Ecto neural progenitor cell (in vitro differentiated cells): ENCODE measurements at regions not wholly inside any gene's neighbourhood (a gene's known extent, or its start where the extent isn't known, plus 50 kb on each side); places are given as distances from the start of the nearest gene placed in this dataset.
"Not testable (repeated sequence)": the region's sequence is repeated elsewhere in the genome, so short reads cannot be mapped to it uniquely, and the experiment has no call there.

ENCODE experiments used
- DNase-seq: peaks from one replicate; pipeline ENCODE4 v3.0.0-alpha.2; 2018; ENCODE audit warnings: low spot score

DNA sequence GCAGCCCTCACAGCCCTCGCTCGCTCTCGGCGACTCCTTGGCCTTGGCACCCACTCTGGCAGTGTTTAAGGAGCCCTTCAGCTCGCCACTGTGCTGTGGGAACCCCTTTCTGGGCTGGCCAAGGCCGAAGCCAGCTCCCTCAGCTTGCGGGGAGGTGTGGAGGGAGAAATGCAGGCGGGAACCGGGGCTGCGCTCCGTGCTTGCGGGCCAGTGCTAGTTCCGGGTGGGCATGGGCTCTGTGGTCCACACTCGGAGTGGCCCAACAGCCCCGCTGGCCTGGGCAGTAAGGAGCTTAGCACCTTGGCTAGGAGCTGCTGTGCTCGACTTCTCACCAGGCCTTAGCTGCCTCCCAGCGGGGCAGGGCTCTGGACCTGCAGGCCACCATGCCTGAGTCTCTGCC, 192.6 kb downstream of the COX18 start:
- no peak for DNase-seq

GRCh38 chr4:72875545-72875944, 194.0 kb downstream of the COX18 start:
- DNase-seq = no peak

GRCh38 chr4:72875138-72875537, 194.4 kb downstream of the COX18 start:
- no peak for DNase-seq

DNA sequence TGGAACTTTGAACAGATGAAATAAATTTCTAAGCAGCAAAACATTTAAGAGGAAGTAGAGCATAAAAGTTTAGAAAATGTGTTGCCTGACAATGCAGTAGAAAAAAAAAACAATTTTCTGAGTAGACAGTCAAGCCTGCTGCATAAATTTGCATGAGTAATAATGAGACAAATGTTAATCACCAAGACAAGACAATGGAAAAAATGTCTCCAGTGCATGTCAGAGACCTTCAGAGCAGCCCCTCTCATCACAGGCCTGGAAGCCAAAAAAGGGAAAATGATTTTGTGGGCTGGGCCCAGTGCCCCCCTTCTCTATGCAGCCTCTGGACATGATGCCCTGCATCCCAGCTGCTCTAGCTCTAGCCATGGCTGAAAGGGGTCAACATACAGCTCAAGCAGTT, 204.6 kb downstream of the COX18 start:
- no peak for DNase-seq

- DNase-seq = not testable (repeated sequence)
Observed at GRCh38 chr4:72864277-72864676, 205.2 kb downstream of the COX18 start.

GRCh38 chr4:72860766-72861165, 208.8 kb downstream of the COX18 start:
- no peak for DNase-seq

GRCh38 chr4:72858328-72858727, 211.2 kb downstream of the COX18 start:
- no peak for DNase-seq

DNA sequence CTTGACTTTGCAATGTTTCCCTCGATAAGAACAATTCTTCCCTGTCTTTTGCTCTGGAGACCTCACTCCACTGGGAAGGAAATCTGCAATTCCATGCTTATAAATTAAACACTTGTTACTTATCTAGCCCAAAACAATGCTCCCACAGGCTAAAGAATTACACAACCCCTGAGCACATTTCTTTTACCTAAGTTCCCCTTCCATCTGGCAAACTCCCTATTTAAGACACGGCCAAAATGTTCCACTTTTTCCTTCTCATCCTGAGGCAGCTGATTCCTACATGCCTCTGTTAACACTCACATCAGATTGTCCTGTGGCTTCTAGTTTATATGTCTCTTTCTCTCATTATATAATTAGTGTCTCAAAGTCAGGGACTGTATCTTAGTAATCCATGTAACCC, 211.7 kb downstream of the COX18 start:
- DNase-seq = no peak

DNA sequence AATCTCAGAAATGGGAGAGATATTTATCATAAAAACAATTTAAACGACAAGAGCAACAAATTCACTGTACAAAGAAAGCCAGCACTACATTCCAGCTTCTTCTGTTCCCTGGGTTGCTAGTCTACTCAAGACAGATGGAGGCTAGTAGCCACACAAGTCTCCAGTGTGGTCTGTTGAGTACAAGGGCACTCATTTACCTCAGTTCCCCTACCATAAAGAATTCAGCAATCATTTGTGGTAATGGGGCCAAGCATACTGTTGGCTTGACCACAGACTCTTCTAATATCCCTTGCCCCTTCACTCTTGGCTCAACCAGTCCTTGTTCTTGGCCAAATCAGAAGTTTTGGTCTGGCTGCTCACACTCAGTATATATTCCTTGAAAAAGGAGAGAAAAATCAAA, 212.3 kb downstream of the COX18 start:
- DNase-seq = no peak

DNA sequence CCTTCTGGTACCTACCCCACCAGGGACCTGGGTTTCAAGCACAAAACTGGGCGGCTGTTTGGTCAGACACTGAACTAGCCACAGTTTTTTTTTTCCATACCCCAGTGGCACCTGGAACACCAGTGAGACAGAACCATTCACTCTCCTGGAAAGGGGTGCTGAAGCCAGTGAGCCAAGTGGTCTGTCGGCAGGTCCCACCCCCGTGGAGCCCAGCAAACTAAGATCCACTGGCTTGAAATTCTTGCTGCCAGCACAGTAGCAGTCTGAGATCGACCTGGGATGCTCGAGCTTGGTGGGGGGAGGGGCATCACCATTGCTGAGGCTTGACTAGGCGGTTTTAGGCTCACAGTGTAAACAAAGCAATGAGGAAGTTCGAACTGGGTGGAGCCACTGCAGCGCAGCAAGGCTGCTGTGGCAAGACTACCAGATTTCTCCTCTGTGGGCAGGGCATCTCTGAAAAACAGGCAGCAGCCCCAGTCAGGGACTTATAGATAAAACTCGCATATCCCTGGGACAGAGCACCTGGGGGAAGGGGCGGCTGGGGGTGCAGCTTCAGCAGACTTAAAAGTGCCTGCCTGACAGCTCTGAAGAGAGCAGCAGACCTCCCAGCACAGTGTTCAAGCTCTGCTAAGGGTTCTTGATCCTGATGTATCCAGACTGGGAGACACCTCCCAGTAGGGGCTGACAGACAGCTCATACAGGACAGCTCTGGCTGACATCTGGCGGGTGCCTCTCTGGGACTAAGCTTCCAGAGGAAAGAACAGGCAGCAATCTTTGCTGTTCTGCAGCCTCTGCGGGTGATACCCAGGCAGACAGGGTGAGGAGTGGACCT, 223.0 kb downstream of the COX18 start:
- DNase-seq = peak; percentile 63

DNA sequence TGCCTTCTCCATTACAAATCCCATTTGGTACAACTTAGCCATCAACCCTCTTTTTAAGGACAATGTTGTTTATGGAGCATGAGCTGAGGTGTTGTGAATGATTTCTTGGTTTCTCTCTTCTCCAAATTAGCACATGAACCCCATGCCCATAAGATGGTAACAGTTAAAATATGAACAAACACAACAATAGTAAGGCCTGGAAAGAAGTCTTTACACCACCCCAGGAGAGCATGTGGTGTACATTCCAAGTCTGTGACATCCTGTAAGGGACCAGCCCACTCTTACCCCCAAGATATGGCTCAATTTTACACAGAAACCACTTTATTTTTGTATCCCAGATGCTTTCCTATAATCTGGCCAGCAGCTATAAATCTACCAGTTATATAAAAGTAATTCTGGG, 226.1 kb downstream of the COX18 start:
- DNase-seq = no peak

DNA sequence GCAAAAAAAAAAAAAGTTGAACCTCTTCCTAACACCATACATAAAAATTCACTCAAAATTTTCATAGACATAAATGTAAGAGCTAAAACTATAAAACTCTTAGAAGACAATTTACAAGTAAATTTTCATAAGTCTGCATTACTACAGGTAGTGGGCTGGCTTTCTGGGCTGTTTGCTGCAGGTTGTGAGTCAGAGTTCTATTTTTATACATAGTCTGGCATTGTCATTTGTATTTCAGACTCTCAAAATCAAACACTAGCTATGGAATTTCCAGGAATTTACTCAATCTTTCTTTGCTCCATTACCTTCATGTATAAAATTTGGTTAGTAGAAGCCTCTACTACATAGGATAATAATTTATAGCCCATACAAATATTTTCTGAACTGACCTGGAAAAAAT, 227.2 kb downstream of the COX18 start:
- DNase-seq = no peak

- DNase-seq = not testable (repeated sequence)
Observed at GRCh38 chr4:72840166-72840565, 229.3 kb downstream of the COX18 start.

GRCh38 chr4:72828864-72829263, 240.7 kb downstream of the COX18 start:
- DNase-seq = no peak

- DNase-seq = no peak
Observed at GRCh38 chr4:72827968-72828367, 241.5 kb downstream of the COX18 start.

DNA sequence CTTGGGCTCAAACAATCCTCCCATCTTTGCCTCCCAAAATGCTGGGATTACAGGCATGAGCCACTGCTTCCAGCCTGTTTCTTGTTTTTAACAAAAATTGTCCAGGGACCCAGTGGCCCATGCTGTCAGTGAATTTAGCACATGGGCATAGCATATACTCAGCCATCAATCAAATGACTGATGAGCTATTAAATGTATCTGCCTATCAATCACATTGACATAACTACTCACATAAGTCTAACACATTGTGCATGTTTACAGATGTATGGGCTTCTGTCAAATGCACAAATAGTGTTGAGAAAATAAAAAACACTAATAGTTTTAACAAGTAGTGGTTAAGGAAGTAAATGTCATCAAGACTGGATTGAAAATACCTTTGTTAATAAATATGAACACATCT, 249.4 kb downstream of the COX18 start:
- no peak for DNase-seq

- no peak for DNase-seq
Observed at GRCh38 chr4:72817012-72817411, 248.0 kb upstream of the ADAMTS3 start.

DNA sequence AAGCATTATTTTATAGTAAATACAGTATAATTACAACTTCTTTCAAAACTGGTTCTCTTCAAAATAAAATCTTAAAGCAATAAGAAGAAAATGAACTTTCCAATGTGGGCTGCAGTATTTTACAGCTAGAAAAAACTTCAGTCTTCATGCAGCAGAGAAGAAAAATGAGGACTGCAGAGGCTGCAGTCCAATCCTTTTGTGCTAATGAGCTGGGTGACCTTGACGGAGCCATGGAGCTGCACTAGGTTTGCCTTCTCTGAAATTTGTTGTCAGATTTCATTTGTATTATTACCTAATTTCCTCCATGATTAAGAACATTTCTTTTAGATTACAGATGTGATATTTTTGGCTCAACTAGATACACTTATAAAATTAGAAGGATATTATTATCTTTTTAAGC, 245.2 kb upstream of the ADAMTS3 start:
- no peak for DNase-seq

DNA sequence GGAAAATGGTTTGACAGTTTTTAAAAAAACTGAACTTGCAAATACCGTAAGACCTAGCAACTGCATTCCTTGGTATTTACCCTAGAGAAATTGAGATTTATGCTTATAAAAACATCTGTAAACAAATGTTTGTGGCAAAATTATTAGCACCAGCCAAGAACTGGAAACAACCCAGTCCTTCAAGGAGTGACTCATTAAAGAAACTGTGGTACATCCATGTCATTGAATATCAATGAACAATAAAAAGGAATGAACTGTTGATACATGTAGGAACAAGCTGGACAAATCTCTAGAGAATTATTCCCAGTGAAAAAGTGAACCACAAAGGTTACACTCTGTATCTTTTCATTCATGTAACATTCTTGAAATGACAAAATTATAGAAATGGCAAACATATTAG, 240.2 kb upstream of the ADAMTS3 start:
- DNase-seq = no peak

- no peak for DNase-seq
Observed at GRCh38 chr4:72805284-72805683, 236.3 kb upstream of the ADAMTS3 start.

DNA sequence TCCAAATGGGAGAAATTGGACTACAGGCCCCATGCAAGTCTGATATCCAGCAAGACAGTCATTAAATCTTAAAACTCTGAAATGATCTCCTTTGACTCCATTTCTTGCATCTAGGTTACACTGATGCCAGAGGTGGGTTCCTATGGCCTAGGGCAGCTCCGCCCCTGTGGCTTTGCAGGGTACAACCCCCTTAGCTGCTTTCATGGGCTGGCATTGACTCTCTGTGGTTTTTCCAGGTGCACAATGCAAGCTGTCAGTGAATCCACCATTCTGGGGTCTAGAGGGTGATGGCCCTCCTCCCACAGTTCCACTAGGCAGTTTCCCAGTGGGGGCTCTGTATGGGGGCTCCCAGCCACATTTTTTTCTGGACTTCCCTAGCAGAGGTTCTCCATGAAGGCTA, 228.5 kb upstream of the ADAMTS3 start:
- no peak for DNase-seq

DNA sequence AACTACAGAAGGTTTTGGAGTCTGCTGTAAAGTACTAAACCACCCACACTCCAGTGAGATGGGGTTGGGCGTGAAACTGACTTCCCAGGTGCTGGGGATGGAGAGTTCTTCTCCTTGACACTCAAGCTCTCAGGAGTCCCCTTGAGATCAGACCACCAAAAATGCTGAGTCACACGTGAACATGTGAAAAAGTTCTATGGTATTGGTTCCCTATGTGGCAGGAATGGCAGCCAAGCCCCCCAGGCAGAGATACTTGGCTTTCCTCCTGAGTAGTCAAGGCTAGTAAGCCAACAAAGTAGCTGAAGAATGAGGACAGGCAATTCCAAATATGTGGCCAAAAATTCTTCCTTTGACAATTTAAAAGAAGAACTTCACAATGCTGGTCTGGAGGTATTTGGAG, 222.0 kb upstream of the ADAMTS3 start:
- DNase-seq = no peak

DNA sequence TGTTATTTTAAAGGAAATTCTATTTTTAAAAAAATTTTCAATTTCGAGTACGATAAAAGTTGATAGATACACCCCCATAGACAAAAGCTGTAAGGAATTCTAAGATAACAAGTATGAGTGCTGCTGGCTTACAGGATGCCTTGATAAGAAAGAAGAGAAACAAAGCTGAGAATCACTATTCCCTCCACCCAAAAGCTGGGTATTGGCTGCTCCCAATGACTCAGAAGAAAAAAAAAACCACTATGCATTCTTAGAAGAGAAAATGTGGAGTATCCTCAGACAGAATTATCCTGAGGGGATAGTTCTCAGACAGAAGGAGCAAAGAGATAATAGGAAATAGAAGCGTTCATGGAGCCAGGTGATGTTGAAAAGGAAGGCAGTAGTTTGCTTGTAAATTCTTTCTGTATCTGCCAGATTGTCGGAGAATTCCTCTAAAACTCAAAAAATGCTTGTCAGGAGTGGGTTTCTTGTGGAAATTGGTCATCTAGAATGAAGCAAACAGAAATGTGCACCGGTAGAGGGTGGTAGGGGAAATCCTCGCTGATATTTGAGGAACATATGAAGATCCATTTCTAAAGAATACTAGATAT, 217.5 kb upstream of the ADAMTS3 start:
- no peak for DNase-seq

DNA sequence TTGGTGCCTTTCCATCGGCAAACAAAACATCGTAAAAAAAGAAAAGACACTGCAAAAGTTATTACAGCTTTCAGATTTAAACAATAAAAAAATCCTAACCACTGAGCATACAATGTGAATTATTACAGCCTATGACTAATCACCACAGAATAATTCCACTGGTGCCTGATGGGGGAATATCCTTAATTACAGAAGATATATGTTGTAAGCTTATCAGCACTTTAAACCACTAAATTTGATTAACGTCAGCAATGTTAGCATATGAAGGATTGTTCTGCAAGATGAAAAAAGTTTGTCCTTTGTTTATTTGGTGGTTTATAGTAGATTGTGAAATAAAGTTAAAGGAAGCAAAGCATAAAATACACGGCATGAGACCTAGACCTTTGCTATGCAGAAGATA, 210.2 kb upstream of the ADAMTS3 start:
- DNase-seq = no peak
